ENCODE measurements at regions not wholly inside any gene's neighbourhood (a gene's known extent, or its start where the extent isn't known, plus 50 kb on each side); places are given as distances from the start of the nearest gene placed in this dataset.

DNA sequence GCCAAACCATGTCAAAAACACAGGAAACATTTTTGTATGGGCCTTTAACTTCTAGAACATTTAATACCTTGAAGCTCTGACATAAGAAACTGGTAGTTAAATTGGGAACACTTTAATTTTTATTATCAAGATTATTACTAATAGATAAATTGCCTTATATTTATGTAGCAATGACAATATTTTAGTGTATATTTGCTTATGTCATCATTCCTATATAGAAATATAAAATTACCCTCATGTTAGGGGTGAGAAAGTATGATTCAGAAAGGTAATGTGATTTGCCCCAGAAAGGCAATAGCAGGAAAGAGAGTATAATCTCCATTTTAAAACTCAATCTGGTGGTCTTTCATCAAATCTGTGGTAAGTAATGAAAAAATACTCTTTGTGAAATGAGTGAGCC is 147.4 kb downstream of the IL15 start:
- no peak for DNase-seq

DNA sequence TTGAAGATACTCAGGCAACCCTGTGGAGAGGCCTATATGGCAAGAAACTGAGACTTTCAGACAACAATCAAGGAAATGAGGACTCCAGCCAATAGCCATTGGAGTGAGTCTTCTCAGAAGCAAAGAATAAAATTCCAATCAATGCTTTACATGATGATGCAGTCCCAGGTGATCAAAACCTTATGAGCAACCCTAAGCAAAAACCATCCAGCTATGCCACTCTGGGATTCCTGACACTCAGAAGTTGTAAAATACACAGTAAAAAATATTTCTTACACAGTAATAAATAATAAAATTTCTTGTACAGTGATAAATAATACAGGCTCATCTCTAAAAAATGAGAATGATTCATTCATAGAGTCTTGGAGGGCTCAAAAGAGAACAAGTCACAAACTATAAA is 150.6 kb downstream of the IL15 start:
- no peak for DNase-seq

DNA sequence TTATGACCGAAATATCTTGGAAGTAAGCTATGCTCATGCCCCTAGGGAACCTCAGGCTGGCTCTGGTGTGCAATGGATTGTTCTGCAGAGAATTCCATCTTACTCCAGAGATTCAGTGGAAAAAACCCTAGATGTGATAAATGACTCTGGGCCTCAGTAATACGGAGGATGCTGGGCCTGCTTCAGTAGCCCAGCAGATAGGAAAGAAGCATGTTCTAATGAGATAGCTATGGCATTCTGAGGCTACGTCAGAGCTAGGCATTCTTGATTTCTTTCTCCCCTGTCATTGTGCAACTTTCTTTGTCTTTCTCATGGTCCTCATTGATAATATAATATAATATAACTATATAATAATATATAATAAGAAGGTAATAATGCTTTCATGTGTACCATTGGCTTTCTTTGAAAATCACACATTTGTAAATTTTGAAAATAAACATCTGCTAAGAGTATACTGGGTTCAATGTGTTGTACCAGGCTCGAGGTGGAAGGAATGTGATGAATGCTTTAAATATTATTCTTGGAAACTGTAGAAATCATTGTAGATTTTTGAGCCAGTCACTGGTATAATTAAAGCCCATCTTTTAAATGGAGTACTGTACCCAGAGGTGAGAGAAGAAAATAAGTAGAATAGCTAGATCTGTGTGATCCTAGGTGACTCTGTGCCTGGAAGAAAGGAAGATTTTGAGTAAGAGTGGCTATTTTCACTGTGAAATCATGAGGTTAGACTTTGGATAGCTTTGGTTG is 152.0 kb downstream of the IL15 start:
- no peak for DNase-seq

DNA sequence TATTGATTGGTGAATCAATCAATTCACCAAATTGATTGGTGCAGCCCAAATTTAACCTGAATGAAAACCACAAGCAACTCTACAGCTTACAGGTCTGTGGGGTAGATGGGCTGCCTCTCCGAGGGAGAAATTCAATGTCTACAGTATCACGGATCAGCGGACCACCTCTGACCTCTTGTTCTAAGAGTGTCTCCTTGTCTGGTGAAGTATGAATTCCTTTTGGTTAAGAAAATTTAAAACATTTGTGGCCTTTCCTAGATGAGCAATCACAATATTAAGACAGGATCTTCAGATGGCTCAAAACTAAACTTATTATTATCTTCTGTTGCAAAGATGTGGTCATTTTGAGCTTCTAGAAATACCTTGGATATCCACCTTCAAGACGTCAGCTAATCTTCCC is 153.3 kb downstream of the IL15 start:
- DNase-seq: no peak

DNA sequence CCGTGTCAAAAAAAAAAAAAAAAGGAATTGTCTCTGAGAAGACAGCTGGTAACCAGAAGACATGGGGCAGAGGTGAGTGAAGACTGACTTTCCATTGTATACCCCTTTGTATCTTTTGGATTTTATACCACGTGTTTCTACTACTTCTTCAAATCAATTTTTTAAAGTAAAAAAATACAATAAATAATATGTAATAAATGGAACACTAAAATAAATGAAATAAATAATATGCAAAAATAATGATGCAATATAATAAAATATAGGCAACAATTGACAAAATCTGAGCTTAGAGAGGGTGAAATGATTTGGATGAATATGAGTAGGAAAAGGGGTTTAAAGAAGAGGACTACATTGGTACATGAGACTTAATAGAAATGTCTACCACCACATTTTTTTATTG is 155.8 kb downstream of the IL15 start:
- no peak for DNase-seq

DNA sequence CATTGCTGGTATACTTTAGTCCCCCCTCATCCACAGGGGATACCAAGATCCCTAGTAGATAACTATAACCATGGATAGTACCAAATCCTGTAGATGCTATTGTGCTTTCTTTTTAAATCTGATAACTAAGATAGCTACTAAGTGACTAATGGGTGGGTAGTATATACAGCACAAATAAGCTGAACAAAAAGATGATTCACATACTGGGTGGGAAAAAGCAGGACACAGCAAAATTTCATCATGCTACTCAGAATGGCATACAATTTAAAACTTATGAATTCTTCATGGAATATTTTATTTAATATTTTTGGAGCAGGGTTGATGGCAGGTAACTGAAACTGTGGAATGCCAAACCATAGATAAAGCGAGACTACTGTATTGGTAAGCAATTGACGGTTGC is 161.6 kb downstream of the IL15 start:
- DNase-seq: no peak

DNA sequence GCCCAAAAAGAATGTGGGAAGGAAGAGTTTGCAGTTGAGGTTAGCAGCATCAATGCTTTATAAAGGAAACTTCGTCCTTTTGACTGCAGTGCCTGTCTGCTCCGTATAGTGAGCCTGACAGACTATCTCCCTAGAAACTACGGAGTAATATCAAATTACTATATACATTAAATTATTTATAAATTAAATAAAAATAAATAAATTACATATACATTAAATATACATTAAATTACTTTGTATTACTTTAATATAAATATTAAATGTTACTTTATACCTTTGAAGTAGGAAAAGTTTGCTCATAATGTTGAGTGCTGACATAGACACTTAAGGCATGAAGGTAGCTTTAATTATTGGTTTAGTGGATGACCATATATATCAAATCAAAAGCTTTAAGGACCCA is 165.2 kb downstream of the IL15 start:
- DNase-seq: no peak

DNA sequence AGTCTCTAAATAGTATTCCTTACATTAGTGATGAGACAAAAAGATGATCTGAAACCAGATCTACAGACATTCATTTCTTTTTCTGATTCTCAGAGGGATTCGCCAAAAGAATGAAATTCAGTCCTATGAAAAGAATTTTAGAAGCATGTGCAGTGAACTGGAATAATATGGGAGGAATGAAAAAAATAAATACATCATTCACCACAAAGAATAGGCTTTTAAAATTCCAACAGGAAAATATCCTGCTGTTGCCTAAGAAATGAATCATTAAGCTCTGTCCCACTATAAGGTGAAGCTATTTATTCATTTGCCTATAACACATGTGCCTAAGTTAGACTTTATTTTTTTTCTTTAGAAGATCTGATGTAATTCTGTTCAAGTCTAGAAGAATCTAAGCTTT is 165.9 kb downstream of the IL15 start:
- DNase-seq: no peak

DNA sequence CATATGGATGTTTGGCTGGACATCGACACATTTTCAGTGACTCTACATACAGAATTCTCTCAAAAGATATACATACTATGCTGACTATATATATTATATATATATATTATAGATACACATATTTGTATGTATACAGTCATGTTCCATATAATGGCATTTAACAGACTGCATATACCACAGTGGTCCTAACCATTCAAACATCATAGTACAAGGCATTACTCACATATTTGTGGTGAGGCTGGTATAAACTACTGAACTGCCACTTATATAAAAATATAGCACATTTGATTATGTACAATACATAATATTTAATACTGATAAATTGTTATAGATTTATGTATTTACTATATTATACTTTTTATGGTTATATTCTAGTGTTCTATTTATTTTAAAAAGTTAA is 168.5 kb downstream of the IL15 start:
- no peak for DNase-seq

DNA sequence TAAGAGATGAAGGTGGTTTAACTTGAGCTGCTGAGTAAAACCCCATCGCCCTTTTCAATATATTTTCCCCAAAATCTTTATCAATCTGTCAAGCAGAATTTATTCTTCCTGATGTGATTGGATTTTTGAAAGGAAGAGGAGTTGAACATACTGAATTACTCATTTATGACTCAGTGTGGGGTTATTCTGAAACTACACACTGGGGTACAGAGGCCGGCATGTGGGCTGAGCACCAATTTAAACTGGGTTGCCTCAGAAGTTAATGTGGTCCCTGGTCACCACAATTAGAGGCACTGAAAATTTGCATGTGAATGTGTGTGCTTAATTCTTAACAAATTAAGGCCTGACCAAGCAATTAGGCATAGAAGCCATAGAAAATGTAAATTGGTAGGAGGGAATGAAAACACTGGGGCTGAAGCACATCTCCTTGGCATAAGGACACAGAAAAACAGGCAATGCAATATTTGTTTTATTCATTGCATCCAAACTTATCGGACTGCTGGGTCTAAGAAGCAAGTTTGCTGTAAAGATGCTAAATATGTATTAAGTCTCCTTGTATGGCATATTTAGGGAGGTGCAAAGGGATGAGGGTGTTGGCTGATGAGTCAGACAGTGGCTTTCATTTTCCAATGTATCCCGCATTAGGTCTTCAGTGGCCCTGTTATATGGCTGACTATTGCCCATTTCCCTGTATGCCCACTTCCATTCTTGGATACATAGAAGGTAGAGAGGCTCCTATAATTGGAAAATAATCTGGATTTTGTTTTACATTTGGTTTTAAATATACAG is 170.9 kb downstream of the IL15 start:
- peak in 1 of 56 donors; percentile 1 for DNase-seq

DNA sequence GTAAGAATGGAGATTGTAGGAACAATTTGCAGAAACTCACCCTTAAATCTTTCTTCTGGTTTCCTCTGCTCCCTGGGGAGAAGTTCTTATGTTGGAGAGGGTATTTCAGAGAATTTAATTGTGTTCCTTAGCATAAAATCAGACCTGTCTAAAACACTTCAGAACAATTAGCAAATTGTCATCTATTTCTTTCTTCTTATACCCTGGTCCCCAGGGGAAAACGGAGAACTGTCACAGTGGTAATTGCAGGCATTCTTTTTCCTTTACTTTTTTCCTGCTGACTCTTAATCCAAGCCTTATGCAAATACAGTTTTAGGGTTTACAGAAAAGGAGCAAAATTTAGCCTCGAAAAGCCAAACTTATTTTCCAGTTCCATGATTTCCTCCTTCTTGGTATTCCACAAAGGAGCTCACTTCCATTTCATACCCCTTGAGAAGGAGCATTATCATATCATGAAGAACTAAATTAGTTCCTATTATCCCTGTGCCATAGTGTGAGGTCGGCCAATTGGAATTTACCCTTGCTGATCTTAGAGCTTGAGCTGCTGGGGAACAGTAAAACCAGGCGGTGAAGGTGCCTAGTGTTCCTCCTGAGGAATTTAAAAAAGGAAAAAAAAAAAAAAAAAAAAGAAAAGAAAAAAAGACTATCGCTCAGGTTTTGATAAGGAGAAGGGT is 173.8 kb downstream of the IL15 start:
- DNase-seq: no peak

DNA sequence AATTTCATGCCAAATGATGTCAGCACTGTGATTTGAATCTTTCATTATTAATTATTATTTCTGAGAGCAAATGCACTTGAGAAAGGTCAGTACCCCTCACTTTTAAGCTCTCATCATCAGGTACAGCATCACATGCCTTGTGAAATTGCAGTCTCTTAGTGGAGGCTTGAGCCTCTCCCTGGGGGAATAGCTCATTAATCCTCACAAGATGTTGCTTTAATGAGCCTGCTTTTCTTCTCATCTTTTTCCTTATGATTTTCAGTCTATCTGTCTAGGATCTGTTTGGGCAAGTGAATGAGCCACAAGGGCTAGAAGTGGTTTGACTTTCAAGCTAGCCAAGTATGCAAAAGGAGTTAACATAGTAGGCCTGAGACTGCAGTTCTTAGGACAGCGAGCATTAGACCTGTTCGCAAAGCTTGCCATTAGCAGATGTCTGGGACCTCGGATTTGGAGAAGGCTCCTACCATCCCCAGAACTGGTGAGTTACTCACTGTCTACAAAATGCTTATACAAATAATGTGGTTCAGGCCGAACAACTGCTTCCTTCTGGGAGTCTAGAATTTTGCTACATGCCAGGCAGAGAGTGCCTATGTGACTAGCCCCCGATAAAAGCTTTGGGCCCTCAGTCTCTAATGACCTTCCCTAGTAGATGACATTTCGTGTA is 174.5 kb downstream of the IL15 start:
- DNase-seq: no peak

DNA sequence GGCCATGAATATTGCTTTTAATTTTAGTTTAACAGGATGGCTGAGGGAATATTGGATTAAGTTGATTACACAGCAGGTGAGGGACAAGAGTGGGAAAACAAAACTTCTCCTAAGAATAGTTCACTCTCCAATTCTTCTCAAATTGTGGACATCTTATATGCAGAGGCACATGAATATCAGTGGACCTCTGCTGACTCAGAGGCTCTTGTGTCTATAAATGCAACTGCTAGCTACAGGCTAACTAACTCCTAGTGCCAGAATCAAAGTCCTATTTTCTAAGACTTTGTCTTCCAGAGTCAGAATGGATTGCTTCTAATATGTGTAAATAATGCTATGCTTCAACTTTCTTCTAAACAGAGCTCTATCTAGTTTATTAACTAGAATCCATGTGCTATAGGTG is 175.8 kb downstream of the IL15 start:
- DNase-seq: no peak

DNA sequence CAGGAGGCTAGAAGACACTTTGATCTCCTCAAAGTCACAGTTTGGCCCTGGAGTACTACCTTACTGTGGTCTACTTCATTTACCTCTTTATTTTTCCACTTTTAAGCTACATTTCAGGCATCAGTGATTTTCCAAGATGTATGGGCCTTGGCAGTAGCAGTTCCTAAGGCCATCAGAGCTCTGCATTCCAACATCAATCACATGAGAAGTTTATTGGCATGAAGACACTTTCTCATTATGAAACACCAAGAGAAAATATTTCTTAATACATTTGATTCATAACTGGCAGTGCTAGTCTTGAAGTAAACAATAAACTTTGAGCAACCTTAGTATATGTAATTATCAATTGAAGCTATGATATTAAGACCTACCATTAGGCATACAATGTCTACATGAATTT is 178.1 kb downstream of the IL15 start:
- DNase-seq: no peak

DNA sequence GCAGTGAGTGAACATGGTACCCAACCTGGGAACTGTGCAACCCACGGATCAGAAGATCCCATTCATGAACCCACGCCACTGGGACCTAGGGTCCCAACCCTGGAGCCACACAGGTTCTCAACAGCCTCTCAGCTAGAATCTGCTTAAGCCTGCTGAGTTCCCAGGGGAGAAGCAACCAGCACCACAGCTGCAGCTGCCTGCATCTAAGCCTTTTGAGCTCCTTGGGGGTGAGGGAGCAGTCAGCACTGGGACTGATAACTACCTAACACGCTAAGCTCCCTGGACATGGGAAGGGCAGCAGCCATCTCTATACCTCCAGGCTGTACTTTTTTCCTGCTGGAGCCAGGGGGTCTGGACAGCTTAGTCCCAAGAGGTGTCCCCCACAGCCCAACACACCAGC is 179.3 kb downstream of the IL15 start:
- DNase-seq: no peak

DNA sequence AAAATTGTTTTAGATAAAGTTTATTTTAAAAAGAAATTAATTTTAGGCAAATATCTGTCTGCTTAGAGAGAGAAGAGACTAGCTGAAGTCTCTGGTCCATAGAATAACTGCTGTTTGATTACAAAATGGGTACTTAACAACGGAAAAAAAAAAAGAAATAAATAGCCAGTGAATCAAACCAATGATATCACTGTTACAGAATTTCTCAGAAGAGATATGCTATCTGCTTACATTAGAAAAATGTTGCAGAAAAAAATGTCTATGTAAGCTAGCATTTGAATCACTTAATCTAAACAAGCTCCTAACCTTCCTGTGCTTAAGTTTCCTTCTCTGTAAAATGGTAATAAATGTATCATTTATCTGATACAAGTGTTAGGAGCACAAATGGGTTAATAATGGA is 189.9 kb downstream of the IL15 start:
- no peak for DNase-seq

DNA sequence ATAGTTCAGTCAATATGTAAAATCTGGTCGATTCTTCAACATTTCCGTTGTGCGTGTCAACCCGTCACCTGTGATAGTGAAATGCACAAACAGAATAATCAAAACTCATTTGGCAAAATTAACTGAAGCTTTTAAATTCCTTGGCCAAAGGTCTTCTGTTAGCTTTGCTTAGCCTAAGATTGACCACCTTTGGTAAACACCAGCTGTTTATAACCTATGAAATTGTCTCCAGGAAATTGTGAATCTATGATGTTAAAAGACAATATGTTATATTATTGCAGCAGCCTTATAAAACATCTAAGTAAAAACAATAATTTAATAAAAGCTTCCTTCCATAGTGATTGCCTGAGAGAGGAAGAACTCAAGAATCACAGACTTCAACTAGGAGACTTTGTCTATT is 196.8 kb downstream of the IL15 start:
- DNase-seq: no peak

DNA sequence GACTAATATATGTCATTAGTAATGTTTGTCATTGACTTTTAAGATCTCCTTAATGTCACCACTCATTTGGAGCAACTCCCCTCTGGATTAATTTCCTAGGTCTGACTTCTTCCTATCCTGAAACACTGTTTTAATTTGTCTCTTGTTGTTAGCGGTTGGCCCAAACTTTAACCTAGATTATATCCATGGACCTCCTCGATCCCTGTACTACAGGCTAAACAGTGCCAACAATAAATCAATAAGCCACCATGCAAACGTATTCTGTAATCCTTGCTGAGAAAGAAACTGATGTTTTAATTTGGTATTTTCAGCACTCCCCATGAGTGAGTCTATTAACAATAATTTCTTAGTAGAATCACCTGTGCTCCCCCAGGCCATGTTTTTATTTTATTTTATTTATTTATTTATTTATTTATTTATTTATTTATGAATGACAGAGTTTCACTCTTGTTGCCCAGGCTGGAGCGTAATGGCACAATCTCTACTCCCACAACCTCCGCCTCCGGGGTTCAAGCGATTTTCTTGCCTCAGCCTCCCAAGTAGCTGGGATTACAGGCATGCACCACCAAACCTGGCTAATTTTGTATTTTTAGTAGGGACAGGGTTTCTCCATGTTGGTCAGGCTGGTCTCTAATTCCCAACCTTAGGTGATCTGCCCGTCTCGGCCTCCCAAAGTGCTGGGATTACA is 204.1 kb downstream of the IL15 start:
- no peak for DNase-seq

DNA sequence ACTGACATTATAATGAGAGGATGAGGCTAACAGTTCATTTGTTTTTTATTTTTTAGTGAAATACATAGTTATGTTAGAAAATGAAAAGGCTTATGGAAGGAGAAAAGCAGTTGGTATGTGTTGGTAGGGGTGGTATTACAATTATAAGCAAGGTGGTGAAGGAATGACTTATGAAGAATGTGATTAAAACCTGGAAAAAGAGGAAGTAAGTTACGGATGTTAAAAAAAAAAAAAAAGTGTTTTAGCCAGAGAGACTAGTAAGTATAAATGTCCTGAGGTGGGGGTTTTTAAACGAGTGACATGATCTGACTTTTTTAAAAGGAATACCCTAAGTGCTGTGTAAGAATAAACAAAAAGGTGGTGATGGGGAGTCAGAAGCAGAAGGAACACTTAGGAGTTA is 206.8 kb downstream of the IL15 start:
- DNase-seq: no peak

DNA sequence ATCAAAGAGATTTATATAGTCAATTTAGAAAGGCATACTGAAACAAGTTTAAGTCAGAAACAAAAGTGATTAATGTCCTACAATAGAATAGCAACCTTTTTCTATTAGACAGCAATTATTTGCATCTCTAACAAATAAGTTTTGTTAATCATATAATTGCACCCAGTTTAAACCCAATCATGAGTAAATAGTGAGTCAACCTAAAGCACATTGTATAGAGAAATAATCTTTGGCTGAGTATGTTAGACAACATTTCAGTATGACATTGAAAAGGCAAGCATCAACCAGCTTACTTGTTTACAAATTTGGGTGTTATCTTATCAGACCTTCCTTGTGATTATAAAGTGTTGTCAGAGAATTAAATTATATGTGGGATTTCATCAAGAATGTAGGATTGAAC is 209.5 kb downstream of the IL15 start:
- no peak for DNase-seq

DNA sequence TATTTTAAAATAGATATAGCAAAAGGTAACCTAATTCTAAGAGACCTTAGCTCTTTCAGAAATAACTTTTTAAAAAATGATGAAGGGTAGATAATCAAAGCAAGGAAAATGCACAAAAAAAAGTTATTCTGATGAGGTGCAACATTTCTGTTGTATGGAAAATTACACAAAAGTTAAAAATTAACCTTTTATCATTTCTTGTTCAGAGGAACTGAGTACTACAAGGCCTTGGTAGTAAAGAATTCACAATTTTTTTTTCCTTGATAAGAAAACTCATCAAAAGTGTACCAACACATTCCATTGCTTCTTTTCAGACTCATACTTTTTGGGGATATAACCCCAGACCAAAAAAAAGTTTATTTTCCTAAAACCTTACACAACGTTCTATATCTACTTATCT is 213.0 kb downstream of the IL15 start:
- no peak for DNase-seq

DNA sequence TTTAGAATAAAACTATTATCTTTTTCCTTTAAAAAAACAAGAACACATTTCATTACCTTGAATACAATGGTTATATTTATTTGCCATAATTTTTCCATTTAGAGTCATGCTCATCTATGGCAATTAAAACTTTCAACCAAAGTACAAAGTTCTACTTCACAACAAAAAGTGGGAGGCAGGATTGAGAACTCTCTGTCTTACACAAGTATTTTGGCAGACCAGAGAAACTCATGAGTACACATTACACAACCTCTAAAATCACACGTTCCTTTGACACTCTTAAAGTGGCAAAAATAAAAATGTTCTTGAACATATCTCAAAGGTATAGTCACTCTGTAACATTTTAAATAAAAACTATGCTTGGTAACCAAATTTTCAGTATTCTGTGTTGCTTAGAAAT is 213.4 kb downstream of the IL15 start:
- DNase-seq: no peak
